Body of pancreas (tissue), 4 donors: ENCODE measurements at regions not wholly inside any gene's neighbourhood (a gene's known extent, or its start where the extent isn't known, plus 50 kb on each side); places are given as distances from the start of the nearest gene placed in this dataset.

Source experiments
- ATAC-seq: fragments of 150-250 bp; one replicate; pipeline ENCODE4 v1.9.1; 2016
- DNase-seq, 4 donors: peaks; one replicate each; pipeline ENCODE4 v3.0.0-alpha.2; 2019
- H3K27ac ChIP-seq, 4 donors: fragments of 200-600 bp; sonication (generic); 1 replicate in 3 of 4; 2 replicates in 1 of 4; pipeline versions ENCODE4 v1.5.1 to v1.6.1; 2016 to 2019; ENCODE audit warnings: mild to moderate bottlenecking in 1 of 4, mixed read lengths in 1 of 4, moderate library complexity in 1 of 4
- H3K27me3 ChIP-seq, 2 donors: fragments of 200-600 bp; sonication (generic); one replicate each; pipeline ENCODE4 v1.6.0; 2016; ENCODE audit warnings: mild to moderate bottlenecking in 1 of 2
- H3K36me3 ChIP-seq, 2 donors: fragments of 200-600 bp; sonication (generic); replicated peaks in 1 of 2; 2 replicates each; pipeline ENCODE4 v1.5.1; 2016; ENCODE audit warnings: low read depth in 2 of 2; ENCODE audit not compliant: insufficient read depth in 1 of 2
- H3K4me1 ChIP-seq: fragments of 200-600 bp; sonication (generic); one replicate; pipeline ENCODE4 v1.6.0; 2016
- H3K4me3 ChIP-seq, 2 donors: fragments of 200-600 bp; sonication (generic); 1 replicate in 1 of 2; 2 replicates in 1 of 2; pipeline ENCODE4 v1.5.1; 2016 to 2019
- H3K9me3 ChIP-seq, 3 donors: fragments of 200-600 bp; sonication (generic); 1 replicate in 2 of 3; 2 replicates in 1 of 3; pipeline ENCODE4 v1.5.1; 2016
- POLR2A ChIP-seq, 3 donors: fragments of 450-650 bp; IDR thresholded peaks; one replicate each; pipeline ENCODE4 v1.6.1; 2016; ENCODE audit warnings: antibody characterized with exemption in 3 of 3, mild to moderate bottlenecking in 2 of 3
- WGBS, 2 donors: methylation state at CpG; one replicate each; pipeline ENCODE4 v1.1.5; 2017; 5-methylcytosine and 5-hydroxymethylcytosine counted together
- intact Hi-C: fragments of 100-400 bp; cut with DNase I; formaldehyde crosslinking; loops from one replicate; pipeline ENCODE4 v1.15.1; 2023
- TF ChIP-seq, protein P1 (sequence below), 7 experiments: fragments of 450-650 bp in 4 of 7; fragments of 200-600 bp in 3 of 7; sonication (generic) in 3 of 7; IDR thresholded peaks; one replicate each; pipeline ENCODE4 v1.5.1; 2016 to 2019; ENCODE audit warnings: antibody characterized with exemption in 7 of 7

DNA sequence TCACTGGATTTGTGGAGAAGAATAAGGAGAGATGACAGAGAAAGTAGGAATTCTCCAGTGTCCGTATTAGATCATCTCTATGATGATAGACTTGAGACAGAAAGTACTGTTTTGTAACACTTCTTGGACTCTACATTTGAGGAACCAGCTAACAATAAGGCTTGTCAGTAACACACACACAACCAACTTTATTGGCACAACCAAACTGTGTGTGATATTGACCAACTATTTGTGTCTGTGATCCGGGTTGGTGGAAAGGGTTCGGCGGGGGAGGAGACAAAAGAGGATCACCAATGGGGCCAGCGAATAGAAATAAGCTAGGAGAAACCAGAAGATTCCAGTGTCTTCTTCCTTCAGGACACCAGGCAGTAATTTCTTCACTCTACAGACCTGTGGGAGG is 79.8 kb downstream of the MARCHF4 start:
- TF ChIP-seq, protein P1, sequence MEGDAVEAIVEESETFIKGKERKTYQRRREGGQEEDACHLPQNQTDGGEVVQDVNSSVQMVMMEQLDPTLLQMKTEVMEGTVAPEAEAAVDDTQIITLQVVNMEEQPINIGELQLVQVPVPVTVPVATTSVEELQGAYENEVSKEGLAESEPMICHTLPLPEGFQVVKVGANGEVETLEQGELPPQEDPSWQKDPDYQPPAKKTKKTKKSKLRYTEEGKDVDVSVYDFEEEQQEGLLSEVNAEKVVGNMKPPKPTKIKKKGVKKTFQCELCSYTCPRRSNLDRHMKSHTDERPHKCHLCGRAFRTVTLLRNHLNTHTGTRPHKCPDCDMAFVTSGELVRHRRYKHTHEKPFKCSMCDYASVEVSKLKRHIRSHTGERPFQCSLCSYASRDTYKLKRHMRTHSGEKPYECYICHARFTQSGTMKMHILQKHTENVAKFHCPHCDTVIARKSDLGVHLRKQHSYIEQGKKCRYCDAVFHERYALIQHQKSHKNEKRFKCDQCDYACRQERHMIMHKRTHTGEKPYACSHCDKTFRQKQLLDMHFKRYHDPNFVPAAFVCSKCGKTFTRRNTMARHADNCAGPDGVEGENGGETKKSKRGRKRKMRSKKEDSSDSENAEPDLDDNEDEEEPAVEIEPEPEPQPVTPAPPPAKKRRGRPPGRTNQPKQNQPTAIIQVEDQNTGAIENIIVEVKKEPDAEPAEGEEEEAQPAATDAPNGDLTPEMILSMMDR (IDR thresholded peaks at IDR 0.05), result no peak
- no peak for TF ChIP-seq POLR2A (IDR thresholded peaks at IDR 0.05)
- no peak for ATAC-seq
- WGBS, 2 donors, result 91 to 93% methylated on average over 5 of the region's 5 CpGs
- no peak for DNase-seq
- no peak overlapping the region for H3K27ac ChIP-seq
- peaks cover 5% of the 10 kb centered on the region for H3K4me1 ChIP-seq
- H3K36me3 ChIP-seq, result no peaks in the 10 kb centered on the region
- H3K4me3 ChIP-seq, result no peak overlapping the region
- H3K9me3 ChIP-seq, result no peaks in the 10 kb centered on the region
- no peaks in the 10 kb centered on the region for H3K27me3 ChIP-seq
- intact Hi-C loops, result no loop called here

DNA sequence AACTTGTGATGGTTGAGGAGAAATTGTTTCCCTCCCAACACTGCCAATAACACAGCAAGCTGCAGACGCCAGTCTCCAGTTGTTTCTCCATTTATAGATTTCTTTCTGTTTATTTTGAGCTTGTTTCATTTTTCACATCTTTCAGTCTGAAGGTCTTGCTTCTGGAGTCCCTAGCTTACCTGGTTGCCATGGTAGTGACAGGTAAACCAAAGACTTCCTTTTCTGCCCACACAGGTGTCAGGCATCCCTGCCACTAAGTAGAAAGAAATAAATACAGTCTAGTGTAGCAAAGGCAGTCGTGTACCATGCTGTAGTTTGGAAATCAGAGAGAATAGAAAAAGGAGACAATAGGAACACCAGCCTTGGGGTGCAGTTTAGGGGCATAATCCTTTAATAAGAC is 82.8 kb downstream of the MARCHF4 start:
- intact Hi-C loops, result no loop called here
- 5 to 6% methylated on average over 2 of the region's 2 CpGs for WGBS, 2 donors

DNA sequence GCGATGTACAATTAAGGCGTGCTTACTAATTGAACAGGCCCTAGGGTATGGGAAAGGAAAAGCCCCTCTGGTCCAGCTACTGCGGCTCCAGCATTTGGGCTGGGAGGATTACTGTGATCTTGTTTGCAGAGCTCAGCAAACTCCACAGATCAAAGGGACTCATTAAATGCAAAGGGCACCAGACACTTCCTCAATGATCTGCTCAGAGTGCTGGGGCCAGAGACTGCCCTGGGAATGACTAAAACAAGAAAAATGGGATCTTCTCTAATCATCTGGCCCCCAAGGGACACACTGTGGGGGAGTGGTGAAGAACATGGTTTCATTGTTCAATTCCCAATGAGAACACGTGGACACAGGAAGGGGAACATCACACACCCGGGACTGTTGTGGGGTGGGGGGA is 85.0 kb downstream of the MARCHF4 start:
- intact Hi-C loops, result no loop called here

More for the DNA sequence above, 82.8 kb downstream of the MARCHF4 start:
- no peak overlapping the region for H3K4me3 ChIP-seq
- no peak for ATAC-seq
- DNase-seq, result no peak
- H3K4me1 ChIP-seq, result peaks cover 5% of the 10 kb centered on the region
- H3K27ac ChIP-seq, result no peak overlapping the region
- H3K9me3 ChIP-seq, result no peaks in the 10 kb centered on the region
- no peaks in the 10 kb centered on the region for H3K27me3 ChIP-seq
- TF ChIP-seq POLR2A (IDR thresholded peaks at IDR 0.05), result no peak
- TF ChIP-seq, protein P1 (IDR thresholded peaks at IDR 0.05), result no peak
- H3K36me3 ChIP-seq, result no peaks in the 10 kb centered on the region

DNA sequence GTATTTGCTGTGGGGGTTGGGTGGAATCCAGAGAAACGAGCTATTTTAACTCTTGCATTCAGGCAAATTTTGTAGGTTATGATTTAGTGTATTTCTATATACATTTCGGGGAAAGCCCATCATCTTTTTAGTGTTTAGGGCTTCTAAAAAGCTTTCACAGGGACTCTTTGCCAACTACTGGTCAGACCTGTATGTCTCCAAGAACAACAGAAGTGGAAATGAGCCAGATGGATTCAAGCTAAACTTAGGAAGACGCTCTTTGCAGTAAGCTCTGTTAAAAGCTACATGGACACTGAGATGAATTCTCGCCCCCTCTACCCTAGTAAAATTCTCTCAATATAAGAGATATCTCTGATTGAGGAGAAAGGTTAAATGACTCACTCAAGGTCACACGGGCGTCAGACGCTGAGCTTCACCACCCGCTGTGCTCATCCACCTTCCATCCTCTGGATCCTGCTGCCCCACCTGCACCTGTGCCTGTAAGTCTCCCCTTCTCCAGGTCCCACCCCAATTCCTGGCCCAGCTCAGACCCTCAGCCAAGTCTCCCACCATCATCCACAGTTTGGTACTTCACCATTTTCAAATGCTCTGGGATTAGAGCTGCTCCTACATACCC is 85.6 kb downstream of the MARCHF4 start:
- no peaks in the 10 kb centered on the region for H3K36me3 ChIP-seq
- no peaks in the 10 kb centered on the region for H3K27me3 ChIP-seq
- H3K27ac ChIP-seq, result no peak overlapping the region
- H3K4me3 ChIP-seq, result no peak overlapping the region
- no peaks in the 10 kb centered on the region for H3K4me1 ChIP-seq
- no peak for ATAC-seq
- intact Hi-C loops, result no loop called here
- no peak for DNase-seq
- no peaks in the 10 kb centered on the region for H3K9me3 ChIP-seq
- WGBS, 2 donors, result 39 to 45% methylated on average over 8 of the region's 8 CpGs
- no peak for TF ChIP-seq POLR2A (IDR thresholded peaks at IDR 0.05)
- TF ChIP-seq, protein P1 (IDR thresholded peaks at IDR 0.05), result no peak

More for the DNA sequence above, 85.0 kb downstream of the MARCHF4 start:
- no peak overlapping the region for H3K4me3 ChIP-seq
- H3K36me3 ChIP-seq, result no peaks in the 10 kb centered on the region
- no peak overlapping the region for H3K27ac ChIP-seq
- no peak for ATAC-seq
- no peaks in the 10 kb centered on the region for H3K9me3 ChIP-seq
- no peaks in the 10 kb centered on the region for H3K4me1 ChIP-seq
- DNase-seq, result no peak
- 51 to 61% methylated on average over 5 of the region's 5 CpGs for WGBS, 2 donors
- no peaks in the 10 kb centered on the region for H3K27me3 ChIP-seq
- no peak for TF ChIP-seq POLR2A (IDR thresholded peaks at IDR 0.05)
- TF ChIP-seq, protein P1 (IDR thresholded peaks at IDR 0.05), result no peak

DNA sequence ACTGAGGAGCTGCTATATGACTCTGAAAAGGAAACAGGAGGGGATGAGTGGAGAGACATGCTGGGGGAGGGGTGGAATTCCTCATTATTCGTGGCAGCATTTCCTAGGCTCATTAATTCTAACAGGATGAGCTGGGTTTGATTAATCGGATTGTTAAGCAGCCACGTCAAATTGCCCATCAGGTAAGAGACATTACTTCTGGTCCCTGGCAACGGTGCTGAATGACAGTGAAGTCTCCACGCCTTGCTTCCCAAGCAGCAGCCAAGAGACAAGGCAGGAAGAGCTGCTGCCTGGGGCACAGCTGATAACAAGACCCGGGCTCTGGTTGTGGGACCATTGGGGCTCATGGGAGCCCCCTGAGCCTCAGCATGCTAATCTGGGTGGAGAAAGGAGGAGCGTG is 86.6 kb downstream of the MARCHF4 start:
- Histone ChIP-seq H3K9me3 (no peaks in the 10 kb centered on the region), H3K4me3 (no peak overlapping the region), H3K36me3 (no peaks in the 10 kb centered on the region), H3K4me1 (no peaks in the 10 kb centered on the region), H3K27ac (no peak overlapping the region), H3K27me3 (no peaks in the 10 kb centered on the region)
- no peak for DNase-seq
- ATAC-seq, result no peak
- WGBS, 2 donors, result 48 to 57% methylated on average over 7 of the region's 7 CpGs
- intact Hi-C loops, result no loop called here
- TF ChIP-seq POLR2A (IDR thresholded peaks at IDR 0.05), result no peak
- TF ChIP-seq, protein P1 (IDR thresholded peaks at IDR 0.05), result no peak
